ENCODE measurements at regions not wholly inside any gene's neighbourhood (a gene's known extent, or its start where the extent isn't known, plus 50 kb on each side); places are given as distances from the start of the nearest gene placed in this dataset.

DNA sequence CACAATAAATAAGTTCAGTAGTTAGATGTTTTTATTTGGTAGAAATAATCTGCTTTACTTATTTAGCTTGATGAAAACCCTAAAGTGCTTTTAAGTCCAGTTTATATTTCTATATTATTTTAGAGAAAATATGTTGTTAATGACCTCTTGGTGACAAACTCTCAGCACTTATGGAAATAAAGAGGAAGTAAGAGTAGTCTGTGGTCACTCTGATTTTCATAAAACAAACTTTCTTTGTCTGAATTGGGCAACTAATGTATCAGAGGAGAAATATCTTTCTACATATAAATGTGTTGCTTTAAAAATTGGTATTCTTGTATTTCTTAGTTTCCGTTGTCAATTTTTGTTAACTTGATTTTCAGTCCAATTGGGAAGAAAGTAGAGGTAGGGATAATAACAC lies 878.9 kb upstream of the SEL1L start:
- TF ChIP-seq, protein P1, sequence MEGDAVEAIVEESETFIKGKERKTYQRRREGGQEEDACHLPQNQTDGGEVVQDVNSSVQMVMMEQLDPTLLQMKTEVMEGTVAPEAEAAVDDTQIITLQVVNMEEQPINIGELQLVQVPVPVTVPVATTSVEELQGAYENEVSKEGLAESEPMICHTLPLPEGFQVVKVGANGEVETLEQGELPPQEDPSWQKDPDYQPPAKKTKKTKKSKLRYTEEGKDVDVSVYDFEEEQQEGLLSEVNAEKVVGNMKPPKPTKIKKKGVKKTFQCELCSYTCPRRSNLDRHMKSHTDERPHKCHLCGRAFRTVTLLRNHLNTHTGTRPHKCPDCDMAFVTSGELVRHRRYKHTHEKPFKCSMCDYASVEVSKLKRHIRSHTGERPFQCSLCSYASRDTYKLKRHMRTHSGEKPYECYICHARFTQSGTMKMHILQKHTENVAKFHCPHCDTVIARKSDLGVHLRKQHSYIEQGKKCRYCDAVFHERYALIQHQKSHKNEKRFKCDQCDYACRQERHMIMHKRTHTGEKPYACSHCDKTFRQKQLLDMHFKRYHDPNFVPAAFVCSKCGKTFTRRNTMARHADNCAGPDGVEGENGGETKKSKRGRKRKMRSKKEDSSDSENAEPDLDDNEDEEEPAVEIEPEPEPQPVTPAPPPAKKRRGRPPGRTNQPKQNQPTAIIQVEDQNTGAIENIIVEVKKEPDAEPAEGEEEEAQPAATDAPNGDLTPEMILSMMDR (IDR thresholded peaks at IDR 0.05), result no peak
- no peak for TF ChIP-seq POLR2A (IDR thresholded peaks at IDR 0.05)
- no peak for TF ChIP-seq POLR2AphosphoS5 (IDR thresholded peaks at IDR 0.05)

Data from sigmoid colon (tissue), 4 donors.